Vagina (tissue), 2 donors: ENCODE measurements at regions not wholly inside any gene's neighbourhood (a gene's known extent, or its start where the extent isn't known, plus 50 kb on each side); places are given as distances from the start of the nearest gene placed in this dataset.
"Not testable (repeated sequence)": the region's sequence is repeated elsewhere in the genome, so short reads cannot be mapped to it uniquely, and the experiment has no call there.

ENCODE experiments used
- DNase-seq, 2 donors: peaks; one replicate each; pipeline ENCODE4 v3.0.0-alpha.2; 2017; ENCODE audit errors: extremely low spot score in 2 of 2
- H3K27ac ChIP-seq: fragments of 200-600 bp; sonication (generic); one replicate; pipeline ENCODE4 v1.5.1; 2019
- H3K27me3 ChIP-seq: fragments of 200-600 bp; sonication (generic); one replicate; pipeline ENCODE4 v1.5.1; 2019
- H3K36me3 ChIP-seq, 2 donors: fragments of 200-600 bp; sonication (generic); one replicate each; pipeline ENCODE4 v1.5.1; 2017 to 2019
- H3K4me1 ChIP-seq: fragments of 200-600 bp; sonication (generic); one replicate; pipeline ENCODE4 v1.5.1; 2019
- H3K4me3 ChIP-seq, 2 donors: fragments of 200-600 bp; sonication (generic); 1 replicate in 1 of 2; 2 replicates in 1 of 2; pipeline ENCODE4 v1.5.1; 2016 to 2019
- H3K9me3 ChIP-seq: fragments of 200-600 bp; sonication (generic); one replicate; pipeline ENCODE4 v1.5.1; 2019
- POLR2A ChIP-seq, 2 donors: fragments of 450-650 bp; IDR thresholded peaks; one replicate each; pipeline ENCODE4 v1.6.1; 2017; ENCODE audit warnings: antibody characterized with exemption in 2 of 2, mild to moderate bottlenecking in 2 of 2, moderate library complexity in 2 of 2
- POLR2AphosphoS5 ChIP-seq, 2 donors: sonication (generic); formaldehyde crosslinking; IDR thresholded peaks; one replicate each; pipeline ENCODE4 v1.9.0; 2017; ENCODE audit warnings: antibody characterized with exemption in 2 of 2, mild to moderate bottlenecking in 2 of 2, low read depth in 1 of 2; ENCODE audit not compliant: insufficient read depth in 1 of 2
- intact Hi-C: fragments of 100-400 bp; cut with DNase I; formaldehyde crosslinking; loops from one replicate; pipeline ENCODE4 v1.15.1; 2023
- TF ChIP-seq, protein P1 (sequence below), 3 experiments: fragments of 450-650 bp in 2 of 3; fragments of 200-600 bp in 1 of 3; sonication (generic) in 1 of 3; IDR thresholded peaks; one replicate each; pipeline ENCODE4 v1.5.1; 2017 to 2019; ENCODE audit warnings: antibody characterized with exemption in 3 of 3, mild to moderate bottlenecking in 2 of 3, moderate library complexity in 2 of 3

- no peak overlapping the region for H3K4me3 ChIP-seq
- DNase-seq, result no peak
- intact Hi-C loops, result no loop called here
- no peak overlapping the region for H3K27ac ChIP-seq
- no peaks in the 10 kb centered on the region for H3K9me3 ChIP-seq
- TF ChIP-seq, protein P1, sequence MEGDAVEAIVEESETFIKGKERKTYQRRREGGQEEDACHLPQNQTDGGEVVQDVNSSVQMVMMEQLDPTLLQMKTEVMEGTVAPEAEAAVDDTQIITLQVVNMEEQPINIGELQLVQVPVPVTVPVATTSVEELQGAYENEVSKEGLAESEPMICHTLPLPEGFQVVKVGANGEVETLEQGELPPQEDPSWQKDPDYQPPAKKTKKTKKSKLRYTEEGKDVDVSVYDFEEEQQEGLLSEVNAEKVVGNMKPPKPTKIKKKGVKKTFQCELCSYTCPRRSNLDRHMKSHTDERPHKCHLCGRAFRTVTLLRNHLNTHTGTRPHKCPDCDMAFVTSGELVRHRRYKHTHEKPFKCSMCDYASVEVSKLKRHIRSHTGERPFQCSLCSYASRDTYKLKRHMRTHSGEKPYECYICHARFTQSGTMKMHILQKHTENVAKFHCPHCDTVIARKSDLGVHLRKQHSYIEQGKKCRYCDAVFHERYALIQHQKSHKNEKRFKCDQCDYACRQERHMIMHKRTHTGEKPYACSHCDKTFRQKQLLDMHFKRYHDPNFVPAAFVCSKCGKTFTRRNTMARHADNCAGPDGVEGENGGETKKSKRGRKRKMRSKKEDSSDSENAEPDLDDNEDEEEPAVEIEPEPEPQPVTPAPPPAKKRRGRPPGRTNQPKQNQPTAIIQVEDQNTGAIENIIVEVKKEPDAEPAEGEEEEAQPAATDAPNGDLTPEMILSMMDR (IDR thresholded peaks at IDR 0.05), result no peak
- TF ChIP-seq POLR2A (IDR thresholded peaks at IDR 0.05), result no peak
- TF ChIP-seq POLR2AphosphoS5 (IDR thresholded peaks at IDR 0.05; ENCODE audit: insufficient read depth in 1 of 2, low read depth in 1 of 2), result no peak
- no peaks in the 10 kb centered on the region for H3K27me3 ChIP-seq
- no peaks in the 10 kb centered on the region for H3K4me1 ChIP-seq
- no peaks in the 10 kb centered on the region for H3K36me3 ChIP-seq
Measured at GRCh38 chrX:63275127-63275526, 76.0 kb downstream of the SPIN4 start.

GRCh38 chrX:63270873-63271272 lies 80.3 kb downstream of the SPIN4 start:
- TF ChIP-seq, protein P1 (IDR thresholded peaks at IDR 0.05), result no peak
- TF ChIP-seq POLR2A (IDR thresholded peaks at IDR 0.05) (no peak), POLR2AphosphoS5 (IDR thresholded peaks at IDR 0.05; ENCODE audit: insufficient read depth in 1 of 2, low read depth in 1 of 2) (no peak)

GRCh38 chrX:63258144-63258543 lies 93.0 kb downstream of the SPIN4 start:
- no peak for DNase-seq
- no peak overlapping the region for H3K4me3 ChIP-seq
- TF ChIP-seq POLR2AphosphoS5 (IDR thresholded peaks at IDR 0.05; ENCODE audit: insufficient read depth in 1 of 2, low read depth in 1 of 2) (no peak), POLR2A (IDR thresholded peaks at IDR 0.05) (no peak)
- TF ChIP-seq, protein P1 (IDR thresholded peaks at IDR 0.05), result no peak
- H3K36me3 ChIP-seq, result no peaks in the 10 kb centered on the region
- intact Hi-C loops, result no loop called here
- H3K27ac ChIP-seq, result no peak overlapping the region
- no peaks in the 10 kb centered on the region for H3K9me3 ChIP-seq
- H3K4me1 ChIP-seq, result no peaks in the 10 kb centered on the region
- H3K27me3 ChIP-seq, result no peaks in the 10 kb centered on the region

More at GRCh38 chrX:63270873-63271272, 80.3 kb downstream of the SPIN4 start:
- no peaks in the 10 kb centered on the region for H3K27me3 ChIP-seq
- intact Hi-C loops, result no loop called here
- no peaks in the 10 kb centered on the region for H3K36me3 ChIP-seq
- no peak overlapping the region for H3K4me3 ChIP-seq
- H3K9me3 ChIP-seq, result no peaks in the 10 kb centered on the region
- no peak for DNase-seq
- no peak overlapping the region for H3K27ac ChIP-seq
- no peaks in the 10 kb centered on the region for H3K4me1 ChIP-seq

GRCh38 chrX:63250253-63250868 lies 100.8 kb downstream of the SPIN4 start:
- no peaks in the 10 kb centered on the region for H3K4me1 ChIP-seq
- DNase-seq, result no peak
- TF ChIP-seq POLR2AphosphoS5 (IDR thresholded peaks at IDR 0.05; ENCODE audit: insufficient read depth in 1 of 2, low read depth in 1 of 2) (no peak), POLR2A (IDR thresholded peaks at IDR 0.05) (no peak)
- TF ChIP-seq, protein P1 (IDR thresholded peaks at IDR 0.05), result peak; percentile 61 to 79 (median 64)

DNA sequence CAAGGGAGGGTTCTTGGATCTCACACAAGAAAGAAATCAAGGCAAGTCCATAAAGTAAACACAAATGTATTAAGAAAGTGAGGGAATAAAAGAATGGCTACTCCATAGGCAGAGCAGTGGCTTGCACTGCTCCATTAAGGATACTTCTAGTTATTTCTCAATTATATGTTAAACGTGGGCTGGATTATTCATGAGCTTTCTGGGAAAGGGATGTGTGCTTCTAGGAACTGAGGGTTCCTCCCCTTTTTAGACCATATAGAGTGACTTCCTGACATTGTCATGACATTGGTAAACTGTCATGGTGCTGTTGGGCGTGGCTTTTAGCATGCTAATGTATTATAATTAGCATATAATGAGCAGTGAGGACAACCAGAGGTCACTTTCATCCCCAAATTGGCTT lies 108.4 kb downstream of the SPIN4 start:
- H3K36me3 ChIP-seq, H3K27ac ChIP-seq, DNase-seq, H3K27me3 ChIP-seq, H3K4me3 ChIP-seq, H3K9me3 ChIP-seq, intact Hi-C loops, H3K4me1 ChIP-seq: not testable (repeated sequence)

More at GRCh38 chrX:63250253-63250868, 100.8 kb downstream of the SPIN4 start:
- Histone ChIP-seq H3K9me3 (no peaks in the 10 kb centered on the region), H3K27me3 (no peaks in the 10 kb centered on the region), H3K4me3 (no peak overlapping the region), H3K27ac (no peak overlapping the region), H3K36me3 (no peaks in the 10 kb centered on the region)
- intact Hi-C loops, result no loop called here

DNA sequence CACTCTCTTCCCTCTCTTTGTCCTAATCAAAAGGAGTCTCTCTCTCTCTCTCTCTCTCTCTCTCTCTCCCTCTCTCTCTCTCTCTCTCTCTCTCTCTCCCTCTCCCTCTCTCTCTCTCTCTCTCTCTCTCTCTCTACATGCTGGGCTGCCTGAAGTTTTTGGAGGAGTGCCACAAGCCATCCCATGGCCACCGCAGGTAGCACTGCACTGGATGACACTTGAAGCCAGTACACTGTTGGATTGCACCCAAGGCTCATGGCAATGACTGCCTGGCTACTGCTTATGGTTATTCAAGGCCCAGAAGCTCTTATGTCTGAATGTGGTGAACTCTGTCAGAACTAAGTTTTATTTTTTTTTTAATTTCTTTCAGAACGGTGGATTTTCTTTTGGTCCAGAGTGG lies 115.2 kb downstream of the SPIN4 start:
- H3K27ac ChIP-seq, H3K4me3 ChIP-seq, intact Hi-C loops, H3K27me3 ChIP-seq, H3K4me1 ChIP-seq, H3K9me3 ChIP-seq, H3K36me3 ChIP-seq, DNase-seq: not testable (repeated sequence)

DNA sequence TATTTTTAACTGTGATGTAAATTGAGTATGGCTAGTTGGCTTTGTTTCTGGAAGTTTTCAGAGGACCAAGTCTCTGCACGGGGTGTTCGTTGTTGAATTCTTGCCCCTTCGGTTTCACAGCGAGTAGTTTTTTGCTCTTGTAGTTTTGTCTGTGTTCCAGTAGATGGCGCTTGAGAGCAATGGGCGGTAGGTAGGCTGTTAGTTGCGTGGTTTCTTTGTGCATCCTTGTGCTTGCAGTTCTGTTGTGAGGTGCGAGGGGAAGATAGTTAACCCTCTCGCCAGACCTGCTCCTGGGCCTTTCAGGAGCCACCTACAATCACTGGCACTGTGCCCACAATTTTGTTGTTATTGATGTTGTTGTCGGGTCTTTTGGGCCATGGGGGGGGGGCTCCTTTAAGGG lies 118.1 kb downstream of the SPIN4 start:
- H3K9me3 ChIP-seq, DNase-seq, intact Hi-C loops, H3K27me3 ChIP-seq, H3K4me1 ChIP-seq, H3K36me3 ChIP-seq, H3K27ac ChIP-seq, H3K4me3 ChIP-seq: not testable (repeated sequence)

DNA sequence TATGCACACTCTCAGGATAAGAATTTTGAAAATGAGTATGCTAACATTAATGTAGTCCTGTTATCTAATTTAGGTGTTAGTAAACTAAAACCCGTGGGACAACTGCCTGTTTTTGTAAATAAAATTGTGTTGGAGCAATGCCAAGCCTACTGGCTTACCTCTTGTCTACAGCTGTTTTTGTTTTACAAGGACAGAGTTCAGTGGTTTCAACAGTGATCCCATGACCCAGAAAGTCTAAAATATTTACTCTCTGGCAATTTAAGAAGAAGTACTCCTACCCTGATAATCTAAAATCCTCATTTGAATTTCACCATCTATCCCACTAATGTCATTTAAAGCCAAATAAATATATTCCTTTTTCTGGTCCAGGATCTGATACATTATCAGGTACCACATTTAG lies 132.9 kb downstream of the SPIN4 start:
- intact Hi-C loops, result not testable (repeated sequence)

DNA sequence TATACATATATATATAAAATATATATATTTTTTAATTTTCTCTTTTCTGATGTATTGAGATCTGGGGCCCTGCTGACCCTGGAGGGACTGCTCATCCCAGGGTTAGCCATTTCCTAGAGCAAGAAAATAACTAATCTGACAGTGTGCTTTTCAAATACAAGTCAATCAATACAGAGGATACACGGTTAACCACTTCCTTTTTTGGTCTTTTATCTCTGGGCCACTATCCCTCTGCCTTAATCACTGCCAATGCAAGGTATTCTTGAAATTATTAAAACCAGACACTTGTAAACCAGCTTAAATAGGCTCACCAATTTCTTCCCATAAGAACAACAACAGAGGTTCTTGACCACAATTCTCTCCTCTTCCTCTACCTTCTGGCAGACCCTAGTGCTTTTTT lies 133.6 kb downstream of the SPIN4 start:
- H3K9me3 ChIP-seq, H3K4me3 ChIP-seq, H3K27me3 ChIP-seq, DNase-seq, H3K4me1 ChIP-seq, intact Hi-C loops, H3K27ac ChIP-seq, H3K36me3 ChIP-seq: not testable (repeated sequence)

More for the DNA sequence above, 132.9 kb downstream of the SPIN4 start:
- not testable (repeated sequence) for H3K4me1 ChIP-seq, H3K27ac ChIP-seq, H3K9me3 ChIP-seq, H3K4me3 ChIP-seq, H3K36me3 ChIP-seq, H3K27me3 ChIP-seq, DNase-seq
